PFSK-1 (cell line): ENCODE measurements at regions not wholly inside any gene's neighbourhood (a gene's known extent, or its start where the extent isn't known, plus 50 kb on each side); places are given as distances from the start of the nearest gene placed in this dataset.

ENCODE experiments used
- TAF1 ChIP-seq: IDR thresholded peaks from 2 replicates; pipeline ENCODE4 v1.6.1; 2012; ENCODE audit warnings: low read length, control low read depth, borderline replicate concordance; ENCODE audit not compliant: insufficient read depth
- TF ChIP-seq, protein P1 (sequence below), 2 experiments: IDR thresholded peaks; 2 replicates each; pipeline versions ENCODE4 v1.6.1 to v1.8.0; 2011 to 2012; ENCODE audit warnings: low read depth in 2 of 2, low read length in 2 of 2, control low read depth in 1 of 2, inconsistent platforms in 1 of 2, mild to moderate bottlenecking in 1 of 2, moderate library complexity in 1 of 2; ENCODE audit not compliant: insufficient read depth in 1 of 2

DNA sequence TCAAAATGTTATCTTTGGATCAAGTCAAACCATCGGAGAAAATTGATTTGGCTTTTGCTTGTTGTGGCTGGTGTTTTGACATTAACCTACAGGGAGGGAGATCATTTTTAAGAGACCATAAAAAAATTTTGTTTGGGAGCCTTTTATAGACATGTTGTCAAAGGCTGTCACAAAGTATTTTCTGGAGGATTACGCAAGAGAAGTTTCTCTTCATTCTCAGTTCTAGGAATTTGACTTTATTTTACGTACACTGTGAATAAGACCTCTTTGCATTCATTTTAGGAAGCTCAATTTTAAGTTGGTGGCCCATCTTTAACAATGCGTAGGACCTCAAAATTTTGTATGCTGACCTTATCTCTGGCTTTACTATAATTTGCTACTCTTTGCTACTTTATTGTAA lies 50.2 kb upstream of the SLC44A1 start:
- TF ChIP-seq TAF1 = no peak
- TF ChIP-seq, protein P1, sequence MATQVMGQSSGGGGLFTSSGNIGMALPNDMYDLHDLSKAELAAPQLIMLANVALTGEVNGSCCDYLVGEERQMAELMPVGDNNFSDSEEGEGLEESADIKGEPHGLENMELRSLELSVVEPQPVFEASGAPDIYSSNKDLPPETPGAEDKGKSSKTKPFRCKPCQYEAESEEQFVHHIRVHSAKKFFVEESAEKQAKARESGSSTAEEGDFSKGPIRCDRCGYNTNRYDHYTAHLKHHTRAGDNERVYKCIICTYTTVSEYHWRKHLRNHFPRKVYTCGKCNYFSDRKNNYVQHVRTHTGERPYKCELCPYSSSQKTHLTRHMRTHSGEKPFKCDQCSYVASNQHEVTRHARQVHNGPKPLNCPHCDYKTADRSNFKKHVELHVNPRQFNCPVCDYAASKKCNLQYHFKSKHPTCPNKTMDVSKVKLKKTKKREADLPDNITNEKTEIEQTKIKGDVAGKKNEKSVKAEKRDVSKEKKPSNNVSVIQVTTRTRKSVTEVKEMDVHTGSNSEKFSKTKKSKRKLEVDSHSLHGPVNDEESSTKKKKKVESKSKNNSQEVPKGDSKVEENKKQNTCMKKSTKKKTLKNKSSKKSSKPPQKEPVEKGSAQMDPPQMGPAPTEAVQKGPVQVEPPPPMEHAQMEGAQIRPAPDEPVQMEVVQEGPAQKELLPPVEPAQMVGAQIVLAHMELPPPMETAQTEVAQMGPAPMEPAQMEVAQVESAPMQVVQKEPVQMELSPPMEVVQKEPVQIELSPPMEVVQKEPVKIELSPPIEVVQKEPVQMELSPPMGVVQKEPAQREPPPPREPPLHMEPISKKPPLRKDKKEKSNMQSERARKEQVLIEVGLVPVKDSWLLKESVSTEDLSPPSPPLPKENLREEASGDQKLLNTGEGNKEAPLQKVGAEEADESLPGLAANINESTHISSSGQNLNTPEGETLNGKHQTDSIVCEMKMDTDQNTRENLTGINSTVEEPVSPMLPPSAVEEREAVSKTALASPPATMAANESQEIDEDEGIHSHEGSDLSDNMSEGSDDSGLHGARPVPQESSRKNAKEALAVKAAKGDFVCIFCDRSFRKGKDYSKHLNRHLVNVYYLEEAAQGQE (IDR thresholded peaks at IDR 0.05; ENCODE audit: insufficient read depth in 1 of 2, low read depth in 2 of 2, low read length in 2 of 2) = no peak
